C4-2B (cell line): ENCODE measurements at regions not wholly inside any gene's neighbourhood (a gene's known extent, or its start where the extent isn't known, plus 50 kb on each side); places are given as distances from the start of the nearest gene placed in this dataset.

ENCODE experiments used
- ZFX ChIP-seq: fragments of 450-650 bp; IDR thresholded peaks from 2 replicates; pipeline ENCODE4 v1.6.1; 2017
- TF ChIP-seq, protein P1 (sequence below): fragments of 450-650 bp; conservative IDR thresholded peaks from 2 replicates; pipeline ENCODE4 v1.5.1; 2017; ENCODE audit warnings: mild to moderate bottlenecking

GRCh38 chr7:85664341-85664740 lies 477.5 kb upstream of the SEMA3D start:
- TF ChIP-seq, protein P1, sequence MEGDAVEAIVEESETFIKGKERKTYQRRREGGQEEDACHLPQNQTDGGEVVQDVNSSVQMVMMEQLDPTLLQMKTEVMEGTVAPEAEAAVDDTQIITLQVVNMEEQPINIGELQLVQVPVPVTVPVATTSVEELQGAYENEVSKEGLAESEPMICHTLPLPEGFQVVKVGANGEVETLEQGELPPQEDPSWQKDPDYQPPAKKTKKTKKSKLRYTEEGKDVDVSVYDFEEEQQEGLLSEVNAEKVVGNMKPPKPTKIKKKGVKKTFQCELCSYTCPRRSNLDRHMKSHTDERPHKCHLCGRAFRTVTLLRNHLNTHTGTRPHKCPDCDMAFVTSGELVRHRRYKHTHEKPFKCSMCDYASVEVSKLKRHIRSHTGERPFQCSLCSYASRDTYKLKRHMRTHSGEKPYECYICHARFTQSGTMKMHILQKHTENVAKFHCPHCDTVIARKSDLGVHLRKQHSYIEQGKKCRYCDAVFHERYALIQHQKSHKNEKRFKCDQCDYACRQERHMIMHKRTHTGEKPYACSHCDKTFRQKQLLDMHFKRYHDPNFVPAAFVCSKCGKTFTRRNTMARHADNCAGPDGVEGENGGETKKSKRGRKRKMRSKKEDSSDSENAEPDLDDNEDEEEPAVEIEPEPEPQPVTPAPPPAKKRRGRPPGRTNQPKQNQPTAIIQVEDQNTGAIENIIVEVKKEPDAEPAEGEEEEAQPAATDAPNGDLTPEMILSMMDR: no peak
- TF ChIP-seq ZFX: no peak
